ENCODE measurements at regions not wholly inside any gene's neighbourhood (a gene's known extent, or its start where the extent isn't known, plus 50 kb on each side); places are given as distances from the start of the nearest gene placed in this dataset.

GRCh38 chr14:56745097-56745496 lies 65.2 kb downstream of the OTX2 start:
- WGBS, 2 donors, result 78 to 81% methylated on average over 4 of the region's 4 CpGs
- Histone ChIP-seq H3K36me3 (no peaks in the 10 kb centered on the region), H3K27ac (no peak overlapping the region), H3K4me3 (replicated peaks in 1 of 3) (no peak overlapping the region), H3K27me3 (no peaks in the 10 kb centered on the region), H3K9me3 (no peaks in the 10 kb centered on the region), H3K4me1 (no peaks in the 10 kb centered on the region)
- intact Hi-C loops (cut with DNase I), result no loop called here
- no peak for DNase-seq
- TF ChIP-seq CTCF (IDR thresholded peaks at IDR 0.05), result no peak

- Histone ChIP-seq H3K9me3 (no peaks in the 10 kb centered on the region), H3K4me1 (no peaks in the 10 kb centered on the region), H3K36me3 (no peaks in the 10 kb centered on the region), H3K27me3 (no peaks in the 10 kb centered on the region), H3K4me3 (replicated peaks in 1 of 3) (no peak overlapping the region), H3K27ac (no peak overlapping the region)
- 50 to 53% methylated on average over 3 of the region's 3 CpGs for WGBS, 2 donors
- DNase-seq, result no peak
- intact Hi-C loops (cut with DNase I), result no loop called here
- TF ChIP-seq POLR2A (IDR thresholded peaks at IDR 0.05) (no peak), CTCF (IDR thresholded peaks at IDR 0.05) (no peak)
These were observed 66.3 kb downstream of the OTX2 start for GRCh38 chr14:56744016-56744415.

GRCh38 chr14:56742391-56742878 lies 67.8 kb downstream of the OTX2 start:
- no peaks in the 10 kb centered on the region for H3K27me3 ChIP-seq
- no peaks in the 10 kb centered on the region for H3K36me3 ChIP-seq
- WGBS, 2 donors, result 80 to 86% methylated on average over 4 of the region's 4 CpGs
- no peak overlapping the region for H3K27ac ChIP-seq
- no peak for TF ChIP-seq CTCF (IDR thresholded peaks at IDR 0.05)
- TF ChIP-seq POLR2A (IDR thresholded peaks at IDR 0.05), result no peak
- no peaks in the 10 kb centered on the region for H3K9me3 ChIP-seq
- H3K4me3 ChIP-seq (replicated peaks in 1 of 3), result no peak overlapping the region
- no peak for DNase-seq
- H3K4me1 ChIP-seq, result no peaks in the 10 kb centered on the region
- intact Hi-C loops (cut with DNase I), result no loop called here

GRCh38 chr14:56741325-56741724 lies 69.0 kb downstream of the OTX2 start:
- intact Hi-C loops (cut with DNase I), result no loop called here
- H3K27me3 ChIP-seq, result no peaks in the 10 kb centered on the region
- H3K4me3 ChIP-seq (replicated peaks in 1 of 3), result no peak overlapping the region
- WGBS, 2 donors, result 88% methylated on average over 7 of the region's 7 CpGs
- no peaks in the 10 kb centered on the region for H3K36me3 ChIP-seq
- no peaks in the 10 kb centered on the region for H3K4me1 ChIP-seq
- no peak for TF ChIP-seq POLR2A (IDR thresholded peaks at IDR 0.05)
- no peak overlapping the region for H3K27ac ChIP-seq
- no peak for DNase-seq
- H3K9me3 ChIP-seq, result no peaks in the 10 kb centered on the region

- TF ChIP-seq CTCF (IDR thresholded peaks at IDR 0.05) (no peak), POLR2A (IDR thresholded peaks at IDR 0.05) (no peak)
- Histone ChIP-seq H3K9me3 (no peaks in the 10 kb centered on the region), H3K36me3 (no peaks in the 10 kb centered on the region), H3K27ac (no peak overlapping the region), H3K27me3 (no peaks in the 10 kb centered on the region), H3K4me3 (replicated peaks in 1 of 3) (no peak overlapping the region), H3K4me1 (no peaks in the 10 kb centered on the region)
- intact Hi-C loops (cut with DNase I), result no loop called here
- DNase-seq, result no peak
- WGBS, 2 donors, result 52 to 71% methylated on average over 1 of the region's 1 CpG
These were observed 72.3 kb downstream of the OTX2 start for GRCh38 chr14:56738020-56738419.

GRCh38 chr14:56733396-56733795 lies 76.9 kb downstream of the OTX2 start:
- Histone ChIP-seq H3K36me3 (no peaks in the 10 kb centered on the region), H3K27ac (no peak overlapping the region), H3K27me3 (no peaks in the 10 kb centered on the region), H3K4me3 (replicated peaks in 1 of 3) (no peak overlapping the region), H3K4me1 (no peaks in the 10 kb centered on the region), H3K9me3 (no peaks in the 10 kb centered on the region)
- no peak for DNase-seq
- intact Hi-C loops (cut with DNase I), result no loop called here
- TF ChIP-seq CTCF (IDR thresholded peaks at IDR 0.05), result no peak
- no peak for TF ChIP-seq POLR2A (IDR thresholded peaks at IDR 0.05)
- WGBS, 2 donors, result 26 to 43% methylated on average over 7 of the region's 7 CpGs

Data from thyroid gland (tissue), 4 donors.